H1 (cell line): ENCODE measurements at regions not wholly inside any gene's neighbourhood (a gene's known extent, or its start where the extent isn't known, plus 50 kb on each side); places are given as distances from the start of the nearest gene placed in this dataset.
A peak's percentile ranks its signal among the peaks of the same experiment; 100 is the strongest.

Experiments
- CTCF ChIA-PET: fragments of 300-600 bp; sonication (Branson Sonifier 250); formaldehyde crosslinking; loops from one replicate; lab custom pipeline; 2021; ENCODE audit not compliant: partially characterized antibody; lab: Charles Lee
- POLR2A ChIA-PET: fragments of 300-600 bp; sonication (Branson Sonifier 250); formaldehyde crosslinking; loops from one replicate; lab custom pipeline; 2021; ENCODE audit warnings: inconsistent platforms; ENCODE audit not compliant: partially characterized antibody; lab: Charles Lee
- DNase-seq, 2 experiments: peaks; one replicate each; pipeline versions ENCODE4 v3.0.0 to v3.0.0-alpha.2; 2010 to 2022; ENCODE audit warnings: low spot score in 2 of 2, low read depth in 1 of 2, mixed read lengths in 1 of 2
- FAIRE-seq: peaks from 2 replicates; lab custom pipeline; 2011; peaks lifted over from hg19 to GRCh38; lab: Jason Lieb, UNC
- H2AFZ ChIP-seq: 2 replicates; pipeline ENCODE4 v1.8.1; 2012; ENCODE audit warnings: low read length, inconsistent platforms
- H2AK5ac ChIP-seq: 2 replicates; pipeline ENCODE4 v1.6.1; 2013; ENCODE audit warnings: low read depth, low read length
- H2BK120ac ChIP-seq: replicated peaks from 2 replicates; pipeline ENCODE3; 2013; ENCODE audit warnings: low read depth, low read length, inconsistent platforms
- H2BK12ac ChIP-seq: 2 replicates; pipeline ENCODE4 v1.6.1; 2013; ENCODE audit warnings: low read depth, low read length
- H2BK15ac ChIP-seq: 2 replicates; pipeline ENCODE4 v1.6.1; 2013; ENCODE audit warnings: low read length
- H2BK20ac ChIP-seq: 2 replicates; pipeline ENCODE4 v1.6.1; 2013; ENCODE audit warnings: low read length
- H2BK5ac ChIP-seq: 2 replicates; pipeline ENCODE4 v1.6.1; 2013; ENCODE audit warnings: low read depth, low read length
- H3K14ac ChIP-seq: 2 replicates; pipeline ENCODE4 v1.6.1; 2013; ENCODE audit warnings: inconsistent platforms; ENCODE audit not compliant: insufficient read length
- H3K18ac ChIP-seq: 2 replicates; pipeline ENCODE4 v1.6.1; 2013; ENCODE audit warnings: low read length; ENCODE audit errors: extremely low read depth
- H3K23ac ChIP-seq: 2 replicates; pipeline ENCODE4 v1.6.1; 2013; ENCODE audit warnings: inconsistent platforms; ENCODE audit not compliant: insufficient read length
- H3K23me2 ChIP-seq: 2 replicates; pipeline ENCODE4 v1.6.1; 2013; ENCODE audit warnings: low read depth, low read length
- H3K27ac ChIP-seq: 2 replicates; pipeline ENCODE4 v1.6.1; 2011; ENCODE audit warnings: low read depth, low read length, inconsistent platforms
- H3K27me3 ChIP-seq, 4 experiments: replicated peaks in 1 of 4; 1 replicate in 1 of 4; 2 replicates in 3 of 4; pipeline versions ENCODE4 v1.6.1 to v1.8.1; 2011 to 2013; ENCODE audit warnings: low read length in 3 of 4, mild to moderate bottlenecking in 3 of 4, inconsistent platforms in 2 of 4, mixed read lengths in 2 of 4, moderate library complexity in 1 of 4; ENCODE audit not compliant: control insufficient read depth in 3 of 4, insufficient read depth in 3 of 4; ENCODE audit errors: extremely low read depth in 1 of 4
- H3K36me3 ChIP-seq, 4 experiments: 2 replicates each; pipeline versions ENCODE4 v1.6.1 to v1.8.1; 2011 to 2013; ENCODE audit warnings: mild to moderate bottlenecking in 4 of 4, low read length in 3 of 4, moderate library complexity in 2 of 4, control low read depth in 1 of 4, inconsistent platforms in 1 of 4; ENCODE audit not compliant: insufficient read depth in 4 of 4, control insufficient read depth in 2 of 4
- H3K4ac ChIP-seq: replicated peaks from 2 replicates; pipeline ENCODE3; 2013; ENCODE audit warnings: low read length, low read depth, mixed read lengths, inconsistent platforms; ENCODE audit not compliant: insufficient read length
- H3K4me1 ChIP-seq, 4 experiments: replicated peaks in 1 of 4; 1 replicate in 1 of 4; 2 replicates in 3 of 4; pipeline versions ENCODE4 v1.6.1 to v1.8.1; 2011 to 2013; ENCODE audit warnings: low read length in 3 of 4, inconsistent platforms in 2 of 4, mixed read lengths in 1 of 4; ENCODE audit not compliant: insufficient read depth in 4 of 4, control insufficient read depth in 3 of 4
- H3K4me2 ChIP-seq, 2 experiments: 2 replicates each; pipeline versions ENCODE4 v1.6.1 to v1.8.1; 2011 to 2013; ENCODE audit warnings: low read depth in 2 of 2, low read length in 2 of 2, control low read depth in 1 of 2, inconsistent platforms in 1 of 2, mild to moderate bottlenecking in 1 of 2; ENCODE audit not compliant: insufficient read depth in 1 of 2
- H3K4me3 ChIP-seq, 4 experiments: fragments of 200-600, 300-600 bp in 1 of 4; sonication (generic), shearing (Covaris generic), sonication (Bioruptor Twin) in 1 of 4; 2 replicates each; pipeline versions ENCODE4 v1.5.1 to v1.8.1; 2011 to 2016; ENCODE audit warnings: low read length in 4 of 4, low read depth in 3 of 4, control low read depth in 2 of 4, inconsistent platforms in 2 of 4, mild to moderate bottlenecking in 2 of 4, mixed read lengths in 1 of 4, moderate library complexity in 1 of 4; ENCODE audit not compliant: insufficient read depth in 2 of 4; ENCODE audit errors: extremely low read depth in 1 of 4
- H3K56ac ChIP-seq: replicated peaks from 2 replicates; pipeline ENCODE3; 2013; ENCODE audit warnings: low read depth, mild to moderate bottlenecking, mixed read lengths, low read length, inconsistent platforms; ENCODE audit not compliant: insufficient read length
- H3K79me1 ChIP-seq: 2 replicates; pipeline ENCODE4 v1.6.1; 2013; ENCODE audit warnings: low read depth, low read length, control low read depth
- H3K79me2 ChIP-seq, 2 experiments: 2 replicates each; pipeline versions ENCODE4 v1.6.1 to v1.8.1; 2012 to 2013; ENCODE audit warnings: low read length in 2 of 2, mild to moderate bottlenecking in 2 of 2, inconsistent platforms in 1 of 2; ENCODE audit not compliant: insufficient read depth in 2 of 2, control insufficient read depth in 1 of 2
- H3K9ac ChIP-seq, 4 experiments: replicated peaks in 1 of 4; 1 replicate in 1 of 4; 2 replicates in 3 of 4; pipeline versions ENCODE4 v1.6.1 to v1.8.1; 2011 to 2013; ENCODE audit warnings: low read depth in 3 of 4, low read length in 3 of 4, control low read depth in 2 of 4, mild to moderate bottlenecking in 2 of 4, moderate library complexity in 2 of 4, inconsistent platforms in 1 of 4; ENCODE audit errors: extremely low read depth in 1 of 4
- H3K9me3 ChIP-seq, 2 experiments: 2 replicates each; pipeline versions ENCODE4 v1.6.1 to v1.8.1; 2012 to 2013; ENCODE audit warnings: mild to moderate bottlenecking in 2 of 2, moderate library complexity in 2 of 2, control low read depth in 1 of 2, inconsistent platforms in 1 of 2, low read depth in 1 of 2, low read length in 1 of 2, mixed read lengths in 1 of 2; ENCODE audit not compliant: insufficient read depth in 2 of 2
- H4K20me1 ChIP-seq, 2 experiments: replicated peaks in 1 of 2; 2 replicates each; pipeline versions ENCODE3 to v1.8.1; 2011 to 2013; ENCODE audit warnings: inconsistent platforms in 2 of 2, low read length in 2 of 2, mild to moderate bottlenecking in 1 of 2; ENCODE audit not compliant: insufficient read depth in 2 of 2, control insufficient read depth in 1 of 2
- H4K5ac ChIP-seq: 2 replicates; pipeline ENCODE4 v1.6.1; 2013; ENCODE audit warnings: low read length, low read depth, mixed read lengths, inconsistent platforms; ENCODE audit not compliant: insufficient read length
- H4K8ac ChIP-seq: 2 replicates; pipeline ENCODE4 v1.8.0; 2013; ENCODE audit warnings: mild to moderate bottlenecking, moderate library complexity, low read length, inconsistent platforms; ENCODE audit not compliant: insufficient read depth; ENCODE audit errors: extremely low read depth
- H4K91ac ChIP-seq: replicated peaks from 2 replicates; pipeline ENCODE3; 2013; ENCODE audit warnings: low read length, mixed read lengths, inconsistent platforms; ENCODE audit not compliant: insufficient read length
- CEBPB ChIP-seq: IDR thresholded peaks from 2 replicates; pipeline ENCODE4 v1.6.1; 2012; ENCODE audit warnings: low read depth, low read length
- CHD1 ChIP-seq: IDR thresholded peaks from 2 replicates; pipeline ENCODE4 v1.6.1; 2012; ENCODE audit warnings: low read depth, low read length, improper control_type of control experiment
- EP300 ChIP-seq, 2 experiments: IDR thresholded peaks; 1 replicate in 1 of 2; 2 replicates in 1 of 2; pipeline ENCODE4 v1.6.1; 2011 to 2012; ENCODE audit warnings: low read depth in 2 of 2, low read length in 2 of 2, mild to moderate bottlenecking in 2 of 2, borderline replicate concordance in 1 of 2, inconsistent platforms in 1 of 2, moderate library complexity in 1 of 2
- EZH2 ChIP-seq: fragments of 200-600 bp; sonication (generic); IDR thresholded peaks from 2 replicates; pipeline ENCODE4 v1.7.1; 2012; ENCODE audit warnings: low read depth, mild to moderate bottlenecking, moderate library complexity, low read length, inconsistent platforms; ENCODE audit not compliant: severe bottlenecking
- KDM1A ChIP-seq: fragments of 200-600, 300-600 bp; sonication (generic); IDR thresholded peaks from 2 replicates; pipeline ENCODE4 v1.7.1; 2016; ENCODE audit warnings: mild to moderate bottlenecking, low read length, borderline replicate concordance
- PHF8 ChIP-seq: fragments of 200-600 bp; sonication (generic); conservative IDR thresholded peaks from 2 replicates; pipeline ENCODE4 v1.7.1; 2012; ENCODE audit warnings: low read depth, mild to moderate bottlenecking, inconsistent platforms, low read length, moderate library complexity
- RAD21 ChIP-seq, 2 experiments: IDR thresholded peaks in 1 of 2; conservative IDR thresholded peaks in 1 of 2; 2 replicates each; pipeline ENCODE4 v1.6.1; 2011; ENCODE audit warnings: low read depth in 2 of 2, low read length in 2 of 2, improper control_type of control experiment in 1 of 2, inconsistent platforms in 1 of 2, mild to moderate bottlenecking in 1 of 2, moderate library complexity in 1 of 2
- USF2 ChIP-seq: IDR thresholded peaks from 2 replicates; pipeline ENCODE4 v1.6.1; 2011; ENCODE audit warnings: low read length, improper control_type of control experiment
- WGBS, 2 experiments: shearing (Covaris generic) in 1 of 2; methylation state at CpG; one replicate each; pipeline versions ENCODE4 v1.1.6 to v1.1.7; 2013 to 2015; ENCODE audit warnings: low lambda C conversion rate in 2 of 2, mixed read lengths in 2 of 2, inconsistent platforms in 1 of 2, low coverage in 1 of 2, missing lambda C conversion rate in 1 of 2; ENCODE audit not compliant: insufficient replicate concordance in 2 of 2, insufficient coverage in 1 of 2, insufficient read length in 1 of 2; ENCODE audit errors: extremely low coverage in 1 of 2, missing lambda C conversion rate in 1 of 2; 5-methylcytosine and 5-hydroxymethylcytosine counted together

GRCh38 chr12:91272461-91273063 is 89.9 kb upstream of the DCN start:
- Histone ChIP-seq H3K36me3 (no peaks in the 10 kb centered on the region), H2AK5ac (no peak overlapping the region), H3K18ac (no peak overlapping the region), H3K79me1 (no peaks in the 10 kb centered on the region), H3K4me2 (peak overlapping the region; percentile 9 to 26; a peak in 1 of 4 replicates), H3K4ac (no peak overlapping the region), H3K4me3 (no peak overlapping the region), H2BK5ac (no peak overlapping the region), H3K23ac (no peak overlapping the region), H2BK120ac (no peak overlapping the region), H3K23me2 (no peaks in the 10 kb centered on the region), H2AFZ (no peak overlapping the region), H3K14ac (no peak overlapping the region), H2BK20ac (no peak overlapping the region), H4K8ac (no peak overlapping the region), H3K27ac (no peak overlapping the region), H3K56ac (no peak overlapping the region), H2BK15ac (no peak overlapping the region), H4K20me1 (no peaks in the 10 kb centered on the region), H2BK12ac (no peak overlapping the region), H3K4me1 (peaks cover 2 to 19% (median 4%) of the 10 kb centered on the region in 4 experiments; a peak in 6 of 7 replicates), H4K91ac (no peak overlapping the region), H3K79me2 (no peaks in the 10 kb centered on the region), H3K27me3 (no peaks in the 10 kb centered on the region), H4K5ac (no peak overlapping the region), H3K9me3 (no peaks in the 10 kb centered on the region), H3K9ac (no peak overlapping the region)
- POLR2A ChIA-PET: interaction anchor here (1.4 kb wide), 1 partner anchor 11 kb away, joined by 4 read pairs; no protein-coding TSS in a partner anchor
- CTCF ChIA-PET: interaction anchor here (1.9 kb wide), 1 partner anchor 53 kb away, joined by 4 read pairs; no protein-coding TSS in a partner anchor
- DNase-seq (peak; percentile 15 to 49), FAIRE-seq (peak; percentile 82)
- WGBS, 2 experiments: 92% methylated on average over 4 of the region's 4 CpGs; no CpG with 5 or more reads in 1 of the 2 experiments
- TF ChIP-seq RAD21 (IDR thresholded peaks at IDR 0.05 in 1 of 2, conservative IDR thresholded peaks at IDR 0.05 in 1 of 2; ENCODE audit: low read depth in 2 of 2, low read length in 2 of 2) (no peak), USF2 (no peak), PHF8 (no peak), EZH2 (no peak), CHD1 (no peak), KDM1A (no peak), EP300 (IDR thresholded peaks at IDR 0.05; ENCODE audit: borderline replicate concordance in 1 of 2, low read depth in 2 of 2, low read length in 2 of 2) (peak in 1 of 2 experiments; percentile 46; a peak in 1 of 3 replicates), CEBPB (0 out of 2 replicates have a peak, but pooled peaks have one; percentile 49)
